ENCODE measurements at regions not wholly inside any gene's neighbourhood (a gene's known extent, or its start where the extent isn't known, plus 50 kb on each side); places are given as distances from the start of the nearest gene placed in this dataset.
A peak's percentile ranks its signal among the peaks of the same experiment; 100 is the strongest.

GRCh38 chr3:72460205-72461174 lies 387.8 kb downstream of the SHQ1 start:
- intact Hi-C loops (cut with DNase I), result no loop called here

GRCh38 chr3:72459588-72459987 lies 388.7 kb downstream of the SHQ1 start:
- ATAC-seq (no peak), DNase-seq (no peak)
- intact Hi-C loops (cut with DNase I), result no loop called here

More at GRCh38 chr3:72460205-72461174, 387.8 kb downstream of the SHQ1 start:
- DNase-seq (no peak), ATAC-seq (no peak)

GRCh38 chr3:72458375-72458774 lies 389.9 kb downstream of the SHQ1 start:
- DNase-seq, result no peak
- intact Hi-C loops (cut with DNase I), result no loop called here
- no peak for ATAC-seq

GRCh38 chr3:72454441-72454840 lies 393.8 kb downstream of the SHQ1 start:
- DNase-seq, result no peak
- intact Hi-C loops (cut with DNase I), result no loop called here
- ATAC-seq, result no peak

- ATAC-seq (no peak), DNase-seq (no peak)
- intact Hi-C loops (cut with DNase I), result no loop called here
These were observed 394.5 kb downstream of the SHQ1 start for GRCh38 chr3:72453706-72454105.

DNA sequence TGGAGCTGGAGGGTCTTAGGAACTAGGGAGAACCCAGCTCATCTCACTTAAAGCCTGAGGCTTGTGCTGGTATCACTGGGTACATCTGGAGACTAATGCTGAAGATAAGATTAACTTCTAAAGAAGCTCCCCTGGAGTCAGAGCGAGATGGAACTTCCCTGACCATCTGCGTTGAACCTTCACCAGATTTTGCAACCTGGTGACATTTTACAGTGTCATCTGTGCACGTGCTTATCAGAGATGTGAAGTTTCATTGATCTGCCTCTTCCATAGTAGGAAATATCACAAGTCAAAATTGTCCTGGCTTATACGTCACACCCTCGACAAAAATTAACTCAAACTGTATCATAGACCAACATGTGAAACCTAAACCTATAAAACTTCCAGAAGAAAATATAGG lies 395.5 kb downstream of the SHQ1 start:
- ATAC-seq (no peak), DNase-seq (no peak)
- intact Hi-C loops (cut with DNase I), result no loop called here

- intact Hi-C loops (cut with DNase I), result no loop called here
- DNase-seq (no peak), ATAC-seq (no peak)
These were observed 396.4 kb downstream of the SHQ1 start for GRCh38 chr3:72451841-72452240.

DNA sequence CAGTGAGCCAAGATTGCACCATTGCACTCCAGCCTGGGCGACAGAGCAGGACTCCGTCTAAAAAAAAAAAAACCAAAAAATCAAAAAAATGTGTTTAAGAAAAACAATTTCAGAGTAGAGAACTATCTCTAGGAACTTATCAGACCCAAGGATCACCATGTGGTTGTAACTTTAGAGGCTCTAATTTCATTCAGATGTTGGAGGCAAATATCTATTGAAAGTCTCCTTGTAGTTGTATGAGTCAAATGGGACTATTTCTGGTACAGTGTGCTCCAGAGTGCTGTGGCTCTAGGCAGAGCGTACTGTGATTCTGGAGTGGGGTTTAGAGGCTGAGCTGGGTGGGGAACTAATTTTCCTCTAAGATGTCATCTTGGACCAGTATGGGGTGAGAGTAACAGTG lies 398.7 kb downstream of the SHQ1 start:
- DNase-seq (no peak), ATAC-seq (no peak)
- intact Hi-C loops (cut with DNase I), result loop anchor here in 1 of 2 donors (5.0 kb wide), 1 partner anchor 102 kb away; no protein-coding TSS in a partner anchor

DNA sequence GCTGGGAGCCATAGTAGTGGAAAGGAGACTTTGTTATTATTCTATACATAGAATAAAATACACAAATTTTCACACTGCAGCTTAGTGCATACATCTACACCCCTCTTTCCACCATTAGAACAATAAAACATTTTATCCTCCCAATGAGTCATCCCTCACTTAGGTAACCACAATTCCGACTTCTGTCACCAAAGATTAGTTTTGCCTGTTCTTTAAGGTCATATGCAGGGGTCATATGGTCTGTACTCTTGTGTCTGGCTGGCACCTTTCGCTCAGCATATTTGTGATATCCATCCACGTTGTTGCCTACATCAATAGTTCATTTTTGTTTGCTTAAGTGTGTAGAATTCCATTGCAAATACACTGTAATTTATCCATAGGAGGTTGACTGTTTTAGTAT lies 399.4 kb downstream of the SHQ1 start:
- ATAC-seq (no peak), DNase-seq (no peak)
- intact Hi-C loops (cut with DNase I), result loop anchor here in 1 of 2 donors (5.0 kb wide), 1 partner anchor 102 kb away; no protein-coding TSS in a partner anchor

GRCh38 chr3:72448375-72448823 lies 399.8 kb downstream of the SHQ1 start:
- intact Hi-C loops (cut with DNase I), result loop anchor here in 1 of 2 donors (5.0 kb wide), 1 partner anchor 101 kb away; no protein-coding TSS in a partner anchor
- ATAC-seq, result no peak
- DNase-seq, result no peak

DNA sequence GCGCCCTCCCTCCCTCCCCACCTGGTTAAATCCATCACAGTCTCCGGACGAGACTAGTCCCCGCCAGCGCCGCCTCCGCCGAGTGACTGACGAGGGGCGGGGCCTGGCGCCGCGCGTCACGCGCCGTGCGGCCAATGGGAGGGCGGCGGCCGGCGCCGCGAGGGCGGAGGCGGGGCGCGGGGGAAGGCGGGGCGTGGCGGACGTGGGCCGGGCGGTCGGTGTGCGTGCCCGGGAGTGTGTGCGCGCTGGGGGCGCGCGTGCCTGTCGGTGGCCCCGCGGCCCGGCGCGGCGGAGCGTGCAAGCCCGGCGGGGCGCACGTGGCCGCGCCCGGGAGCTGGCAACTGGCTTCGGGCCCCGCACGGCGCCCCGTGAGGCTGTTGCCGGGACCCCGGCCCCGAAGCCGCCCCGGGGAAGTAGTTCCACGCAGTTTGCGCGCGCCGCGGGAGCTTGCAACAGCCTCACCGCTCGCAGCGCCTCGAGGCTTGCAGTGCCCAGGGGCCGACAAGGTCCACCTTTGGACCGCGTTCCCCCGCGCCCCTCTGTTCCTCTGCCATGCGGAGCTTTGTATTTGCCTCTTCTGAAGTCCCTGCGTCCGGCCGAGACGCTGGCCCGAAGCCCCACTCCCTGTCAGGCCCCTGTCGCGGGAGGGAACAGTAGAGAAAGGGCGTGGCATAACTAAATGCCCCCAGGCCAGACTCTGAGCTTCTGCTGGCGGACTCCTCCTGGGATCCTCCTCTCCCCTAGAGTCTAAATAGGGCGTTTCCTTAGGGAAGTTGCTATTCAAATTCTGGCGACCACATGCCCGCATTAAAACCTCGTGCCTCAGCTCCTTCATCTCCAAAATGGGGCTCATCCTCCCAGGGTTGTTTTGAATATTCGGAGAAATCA lies 400.9 kb downstream of the SHQ1 start:
- ATAC-seq (peak; percentile 97 to 99), DNase-seq (peak; percentile 92)
- intact Hi-C loops (cut with DNase I), result loop anchor here in 1 of 2 donors (5.0 kb wide), 1 partner anchor 100 kb away; no protein-coding TSS in a partner anchor

- intact Hi-C loops (cut with DNase I), result loop anchor here in 1 of 2 donors (5.0 kb wide), 1 partner anchor 99 kb away; no protein-coding TSS in a partner anchor
- DNase-seq (no peak), ATAC-seq (peak; percentile 57 to 76)
These were observed 401.8 kb downstream of the SHQ1 start, which contains the start of gene RYBP for GRCh38 chr3:72446218-72447058. RYBP (minus strand) TSS chr3:72446621.

- ATAC-seq (no peak), DNase-seq (no peak)
- intact Hi-C loops (cut with DNase I), result loop anchor here in 1 of 2 donors (5.0 kb wide), 1 partner anchor 99 kb away; no protein-coding TSS in a partner anchor
These were observed 402.4 kb downstream of the SHQ1 start for GRCh38 chr3:72445827-72446217.

GRCh38 chr3:72444656-72445223 lies 403.5 kb downstream of the SHQ1 start:
- DNase-seq (no peak), ATAC-seq (no peak)
- intact Hi-C loops (cut with DNase I), result loop anchor here in 1 of 2 donors (5.0 kb wide), 2 partner anchors 42 to 97 kb away; no protein-coding TSS in a partner anchor

- no peak for ATAC-seq
- intact Hi-C loops (cut with DNase I), result loop anchor here in 1 of 2 donors (5.0 kb wide), 1 partner anchor 40 kb away; no protein-coding TSS in a partner anchor
- no peak for DNase-seq
These were observed 405.5 kb downstream of the SHQ1 start for GRCh38 chr3:72442759-72443158.

GRCh38 chr3:72441284-72441994 lies 406.8 kb downstream of the SHQ1 start:
- peak in 1 of 2 donors; percentile 48 for ATAC-seq
- no peak for DNase-seq
- intact Hi-C loops (cut with DNase I), result loop anchor here in 1 of 2 donors (5.0 kb wide), 1 partner anchor 39 kb away; no protein-coding TSS in a partner anchor

DNA sequence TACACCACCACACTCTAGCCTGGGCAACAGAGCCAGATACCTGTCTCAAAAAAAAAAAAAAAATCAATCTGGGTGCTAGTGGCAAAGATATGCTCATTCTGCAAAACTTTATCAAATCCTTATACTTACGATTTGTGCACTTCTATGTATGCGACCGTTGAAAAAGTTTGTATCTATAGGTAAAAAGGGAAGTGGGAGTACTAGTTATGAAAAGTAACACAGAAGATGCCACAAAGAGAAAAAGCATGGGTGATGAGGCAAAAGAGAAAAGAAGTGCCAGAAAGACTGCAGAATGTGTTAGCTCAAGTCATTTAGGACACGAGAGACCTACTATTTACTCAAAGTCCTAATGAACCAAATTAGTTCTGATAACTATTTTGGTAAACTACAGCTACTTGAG lies 407.8 kb downstream of the SHQ1 start:
- no peak for DNase-seq
- intact Hi-C loops (cut with DNase I), result loop anchor here in 1 of 2 donors (5.0 kb wide), 1 partner anchor 38 kb away; no protein-coding TSS in a partner anchor
- ATAC-seq, result no peak

All from left cardiac atrium (tissue), 4 donors.